Body of pancreas (tissue), 4 donors: ENCODE measurements at regions not wholly inside any gene's neighbourhood (a gene's known extent, or its start where the extent isn't known, plus 50 kb on each side); places are given as distances from the start of the nearest gene placed in this dataset.

Experiments
- POLR2A ChIP-seq, 3 donors: fragments of 450-650 bp; IDR thresholded peaks; one replicate each; pipeline ENCODE4 v1.6.1; 2016; ENCODE audit warnings: antibody characterized with exemption in 3 of 3, mild to moderate bottlenecking in 2 of 3
- TF ChIP-seq, protein P1 (sequence below), 7 experiments: fragments of 450-650 bp in 4 of 7; fragments of 200-600 bp in 3 of 7; sonication (generic) in 3 of 7; IDR thresholded peaks; one replicate each; pipeline ENCODE4 v1.5.1; 2016 to 2019; ENCODE audit warnings: antibody characterized with exemption in 7 of 7

DNA sequence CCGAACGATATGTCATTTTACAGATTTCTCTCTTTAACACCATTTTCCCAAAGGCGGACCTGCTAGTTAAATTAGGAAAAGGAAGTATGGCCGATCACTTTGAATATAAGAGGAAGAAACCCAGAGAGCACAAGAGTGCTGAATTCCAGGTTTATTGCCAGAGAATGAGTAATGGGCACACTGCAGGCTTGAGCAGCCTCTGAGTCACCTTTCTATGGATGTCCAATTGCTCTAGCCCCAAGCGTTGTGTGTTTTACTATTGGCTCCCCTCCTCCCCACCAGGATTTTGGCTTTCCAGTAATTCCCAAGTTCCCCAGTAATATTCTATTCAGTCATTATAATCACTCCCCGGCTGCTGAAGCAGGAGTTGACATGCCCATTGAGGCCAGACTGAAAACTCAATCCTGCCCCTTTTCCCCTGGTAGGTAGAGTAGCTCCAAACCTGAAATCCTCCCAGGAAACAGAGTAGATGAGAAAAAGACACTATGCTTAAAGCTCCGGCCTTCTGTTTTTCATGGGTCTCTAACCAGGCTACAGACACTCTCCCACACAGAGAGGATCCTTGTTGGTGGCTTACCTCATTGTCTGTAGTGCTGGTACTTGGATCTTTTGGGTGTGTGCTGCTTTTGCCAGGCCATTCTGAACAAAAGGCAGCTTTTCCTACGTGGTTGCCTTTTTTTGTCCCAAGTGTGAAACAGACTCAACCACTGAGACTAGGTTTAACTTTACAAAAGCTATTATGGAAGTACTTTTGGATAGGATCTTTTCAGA is 704.3 kb upstream of the FLRT2 start:
- TF ChIP-seq, protein P1, sequence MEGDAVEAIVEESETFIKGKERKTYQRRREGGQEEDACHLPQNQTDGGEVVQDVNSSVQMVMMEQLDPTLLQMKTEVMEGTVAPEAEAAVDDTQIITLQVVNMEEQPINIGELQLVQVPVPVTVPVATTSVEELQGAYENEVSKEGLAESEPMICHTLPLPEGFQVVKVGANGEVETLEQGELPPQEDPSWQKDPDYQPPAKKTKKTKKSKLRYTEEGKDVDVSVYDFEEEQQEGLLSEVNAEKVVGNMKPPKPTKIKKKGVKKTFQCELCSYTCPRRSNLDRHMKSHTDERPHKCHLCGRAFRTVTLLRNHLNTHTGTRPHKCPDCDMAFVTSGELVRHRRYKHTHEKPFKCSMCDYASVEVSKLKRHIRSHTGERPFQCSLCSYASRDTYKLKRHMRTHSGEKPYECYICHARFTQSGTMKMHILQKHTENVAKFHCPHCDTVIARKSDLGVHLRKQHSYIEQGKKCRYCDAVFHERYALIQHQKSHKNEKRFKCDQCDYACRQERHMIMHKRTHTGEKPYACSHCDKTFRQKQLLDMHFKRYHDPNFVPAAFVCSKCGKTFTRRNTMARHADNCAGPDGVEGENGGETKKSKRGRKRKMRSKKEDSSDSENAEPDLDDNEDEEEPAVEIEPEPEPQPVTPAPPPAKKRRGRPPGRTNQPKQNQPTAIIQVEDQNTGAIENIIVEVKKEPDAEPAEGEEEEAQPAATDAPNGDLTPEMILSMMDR (IDR thresholded peaks at IDR 0.05), result no peak
- TF ChIP-seq POLR2A (IDR thresholded peaks at IDR 0.05), result no peak
